Esophagus muscularis mucosa (tissue), 4 donors: ENCODE measurements at regions not wholly inside any gene's neighbourhood (a gene's known extent, or its start where the extent isn't known, plus 50 kb on each side); places are given as distances from the start of the nearest gene placed in this dataset.

Source experiments
- DNase-seq: peaks from one replicate; pipeline ENCODE4 v3.0.0-alpha.2; 2017; ENCODE audit errors: extremely low spot score
- H3K27ac ChIP-seq, 4 donors: fragments of 200-600 bp; sonication (generic); replicated peaks in 1 of 4; 1 replicate in 3 of 4; 2 replicates in 1 of 4; pipeline ENCODE4 v1.5.1; 2016 to 2019; ENCODE audit warnings: mild to moderate bottlenecking in 1 of 4
- H3K27me3 ChIP-seq, 4 donors: fragments of 200-600 bp; sonication (generic); one replicate each; pipeline versions ENCODE4 v1.5.1 to v1.6.0; 2016 to 2019
- H3K36me3 ChIP-seq, 4 donors: fragments of 200-600 bp; sonication (generic); one replicate each; pipeline ENCODE4 v1.5.1; 2016 to 2019
- H3K4me1 ChIP-seq, 4 donors: fragments of 200-600 bp; sonication (generic); one replicate each; pipeline ENCODE4 v1.5.1; 2016 to 2019
- H3K4me3 ChIP-seq, 4 donors: fragments of 200-600 bp; sonication (generic); 1 replicate in 2 of 4; 2 replicates in 2 of 4; pipeline ENCODE4 v1.5.1; 2016 to 2019; ENCODE audit warnings: mild to moderate bottlenecking in 4 of 4, moderate library complexity in 1 of 4
- H3K9me3 ChIP-seq, 4 donors: fragments of 200-600 bp; sonication (generic); 1 replicate in 3 of 4; 2 replicates in 1 of 4; pipeline ENCODE4 v1.5.1; 2016 to 2019
- EP300 ChIP-seq: sonication (generic); formaldehyde crosslinking; IDR thresholded peaks from one replicate; pipeline ENCODE4 v1.6.1; 2017; ENCODE audit warnings: antibody characterized with exemption
- POLR2A ChIP-seq: fragments of 450-650 bp; IDR thresholded peaks from one replicate; pipeline ENCODE4 v1.6.1; 2017; ENCODE audit warnings: antibody characterized with exemption, moderate library complexity, mild to moderate bottlenecking, low read depth
- POLR2AphosphoS5 ChIP-seq, 2 donors: sonication (generic); formaldehyde crosslinking; IDR thresholded peaks; one replicate each; pipeline ENCODE4 v1.6.1; 2017; ENCODE audit warnings: antibody characterized with exemption in 2 of 2
- WGBS: methylation state at CpG from one replicate; pipeline ENCODE4 v1.1.5; 2018; 5-methylcytosine and 5-hydroxymethylcytosine counted together
- intact Hi-C: fragments of 100-400 bp; cut with DNase I; formaldehyde crosslinking; loops from one replicate; pipeline ENCODE4 v1.15.1; 2023
- TF ChIP-seq, protein P1 (sequence below), 3 experiments: fragments of 200-600 bp in 2 of 3; fragments of 450-650 bp in 1 of 3; sonication (generic) in 2 of 3; IDR thresholded peaks; one replicate each; pipeline ENCODE4 v1.5.1; 2017 to 2019; ENCODE audit warnings: antibody characterized with exemption in 3 of 3, mild to moderate bottlenecking in 2 of 3, moderate library complexity in 1 of 3

DNA sequence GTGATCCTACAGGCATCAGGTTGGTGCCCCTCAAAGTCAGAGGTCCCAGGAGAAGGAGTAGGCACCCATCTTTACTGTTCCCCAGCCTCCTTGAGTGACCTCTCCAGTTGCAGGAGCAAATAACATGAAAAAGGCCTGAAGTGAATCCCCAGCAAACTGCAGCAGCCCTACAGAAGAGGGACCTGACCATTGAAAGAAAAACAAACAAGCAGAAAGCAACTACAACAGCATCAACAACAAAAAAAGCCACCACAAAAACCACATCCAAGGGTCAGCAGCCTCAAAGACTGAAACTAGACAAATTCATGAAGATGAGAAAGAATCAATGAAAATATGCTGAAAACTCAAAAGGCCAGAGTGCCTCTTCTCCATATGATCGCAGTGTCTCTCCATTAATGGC lies 128.7 kb downstream of the ANKRD50 start:
- H3K27me3 ChIP-seq: no peaks in the 10 kb centered on the region
- TF ChIP-seq EP300 (no peak), POLR2AphosphoS5 (IDR thresholded peaks at IDR 0.05) (no peak)
- TF ChIP-seq, protein P1, sequence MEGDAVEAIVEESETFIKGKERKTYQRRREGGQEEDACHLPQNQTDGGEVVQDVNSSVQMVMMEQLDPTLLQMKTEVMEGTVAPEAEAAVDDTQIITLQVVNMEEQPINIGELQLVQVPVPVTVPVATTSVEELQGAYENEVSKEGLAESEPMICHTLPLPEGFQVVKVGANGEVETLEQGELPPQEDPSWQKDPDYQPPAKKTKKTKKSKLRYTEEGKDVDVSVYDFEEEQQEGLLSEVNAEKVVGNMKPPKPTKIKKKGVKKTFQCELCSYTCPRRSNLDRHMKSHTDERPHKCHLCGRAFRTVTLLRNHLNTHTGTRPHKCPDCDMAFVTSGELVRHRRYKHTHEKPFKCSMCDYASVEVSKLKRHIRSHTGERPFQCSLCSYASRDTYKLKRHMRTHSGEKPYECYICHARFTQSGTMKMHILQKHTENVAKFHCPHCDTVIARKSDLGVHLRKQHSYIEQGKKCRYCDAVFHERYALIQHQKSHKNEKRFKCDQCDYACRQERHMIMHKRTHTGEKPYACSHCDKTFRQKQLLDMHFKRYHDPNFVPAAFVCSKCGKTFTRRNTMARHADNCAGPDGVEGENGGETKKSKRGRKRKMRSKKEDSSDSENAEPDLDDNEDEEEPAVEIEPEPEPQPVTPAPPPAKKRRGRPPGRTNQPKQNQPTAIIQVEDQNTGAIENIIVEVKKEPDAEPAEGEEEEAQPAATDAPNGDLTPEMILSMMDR (IDR thresholded peaks at IDR 0.05): no peak
- WGBS: 100% methylated on average over 1 of the region's 1 CpG
- no peaks in the 10 kb centered on the region for H3K36me3 ChIP-seq
- no peaks in the 10 kb centered on the region for H3K4me1 ChIP-seq
- no peak overlapping the region for H3K4me3 ChIP-seq
- intact Hi-C loops: no loop called here
- no peak for DNase-seq
- no peak overlapping the region for H3K27ac ChIP-seq
- peaks cover 0 to 5% (median 0%) of the 10 kb centered on the region in 4 donors for H3K9me3 ChIP-seq

DNA sequence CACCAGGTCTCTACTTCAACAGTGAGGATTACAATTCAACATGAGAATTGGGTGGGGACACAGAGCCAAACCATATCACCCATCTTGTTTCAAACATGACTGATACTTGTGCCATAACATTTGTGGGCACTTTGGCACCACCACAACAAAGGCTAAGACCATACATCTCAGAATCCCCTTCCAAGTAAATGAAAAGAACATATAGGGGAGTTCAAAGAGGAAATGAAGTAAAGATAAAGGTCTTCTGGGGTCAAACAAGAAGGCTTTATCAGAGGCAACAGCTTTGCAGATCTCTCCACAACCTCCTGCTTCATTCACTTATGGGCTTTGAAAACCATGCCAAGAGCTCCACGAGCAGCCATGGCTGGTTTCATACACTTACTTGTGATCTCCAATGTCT lies 122.7 kb downstream of the ANKRD50 start:
- Histone ChIP-seq H3K27me3 (no peaks in the 10 kb centered on the region), H3K27ac (no peak overlapping the region), H3K36me3 (no peaks in the 10 kb centered on the region), H3K4me3 (no peak overlapping the region), H3K9me3 (peaks cover 0 to 5% (median 0%) of the 10 kb centered on the region in 4 donors), H3K4me1 (no peaks in the 10 kb centered on the region)
- TF ChIP-seq, protein P1 (IDR thresholded peaks at IDR 0.05): no peak
- TF ChIP-seq POLR2A (no peak), EP300 (no peak), POLR2AphosphoS5 (IDR thresholded peaks at IDR 0.05) (no peak)
- intact Hi-C loops: no loop called here
- 70% methylated on average over 1 of the region's 1 CpG for WGBS
- DNase-seq: no peak

DNA sequence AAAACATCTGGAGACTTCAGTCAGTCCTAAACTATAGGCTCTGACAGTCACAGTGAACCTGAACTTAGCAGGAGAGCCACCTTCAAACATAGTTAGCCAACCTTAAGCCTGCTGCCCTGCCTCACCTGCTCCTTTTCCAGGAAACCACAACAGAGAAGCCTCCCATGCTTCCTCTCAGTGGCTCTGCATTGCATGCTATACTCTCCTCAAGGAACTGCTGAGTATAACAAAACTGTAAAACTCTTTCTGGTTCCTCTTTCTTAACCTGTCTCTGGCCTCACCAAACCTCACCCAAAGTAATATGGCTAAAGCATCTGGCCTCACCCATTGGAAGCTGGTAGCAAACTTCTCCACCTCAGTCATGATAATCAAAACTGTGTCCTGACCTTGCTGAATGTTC lies 122.1 kb downstream of the ANKRD50 start:
- Histone ChIP-seq H3K36me3 (no peaks in the 10 kb centered on the region), H3K4me1 (no peaks in the 10 kb centered on the region), H3K27ac (no peak overlapping the region), H3K9me3 (peaks cover 0 to 5% (median 0%) of the 10 kb centered on the region in 4 donors), H3K27me3 (no peaks in the 10 kb centered on the region), H3K4me3 (no peak overlapping the region)
- intact Hi-C loops: no loop called here
- no peak for DNase-seq
- TF ChIP-seq POLR2AphosphoS5 (IDR thresholded peaks at IDR 0.05): no peak
- no peak for TF ChIP-seq POLR2A
- TF ChIP-seq, protein P1 (IDR thresholded peaks at IDR 0.05): no peak

DNA sequence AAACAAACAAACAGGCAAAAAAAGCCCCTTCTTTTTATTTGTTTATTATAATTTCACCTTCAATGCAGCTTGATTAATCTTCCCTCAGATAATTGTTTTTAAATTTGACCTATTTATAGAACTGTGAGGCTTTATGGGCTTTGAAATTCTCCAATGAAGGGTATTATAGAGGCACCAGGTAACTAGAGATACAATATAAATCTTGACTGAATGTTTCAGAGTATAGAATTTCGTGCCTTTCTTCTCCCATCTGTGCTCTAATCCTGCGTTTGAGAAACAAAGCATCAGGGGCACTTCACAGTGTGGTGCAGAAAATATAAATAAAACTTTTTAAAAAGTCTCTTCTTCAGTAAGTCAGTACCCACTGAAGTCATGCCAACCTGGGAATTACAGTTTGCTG lies 120.9 kb downstream of the ANKRD50 start:
- WGBS: 79% methylated on average over 2 of the region's 2 CpGs
- Histone ChIP-seq H3K4me3 (no peak overlapping the region), H3K9me3 (peaks cover 0 to 5% (median 0%) of the 10 kb centered on the region in 4 donors), H3K4me1 (no peaks in the 10 kb centered on the region), H3K27me3 (no peaks in the 10 kb centered on the region), H3K27ac (no peak overlapping the region), H3K36me3 (no peaks in the 10 kb centered on the region)
- intact Hi-C loops: no loop called here
- DNase-seq: no peak
- TF ChIP-seq POLR2AphosphoS5 (IDR thresholded peaks at IDR 0.05) (no peak), EP300 (no peak), POLR2A (no peak)
- TF ChIP-seq, protein P1 (IDR thresholded peaks at IDR 0.05): no peak

DNA sequence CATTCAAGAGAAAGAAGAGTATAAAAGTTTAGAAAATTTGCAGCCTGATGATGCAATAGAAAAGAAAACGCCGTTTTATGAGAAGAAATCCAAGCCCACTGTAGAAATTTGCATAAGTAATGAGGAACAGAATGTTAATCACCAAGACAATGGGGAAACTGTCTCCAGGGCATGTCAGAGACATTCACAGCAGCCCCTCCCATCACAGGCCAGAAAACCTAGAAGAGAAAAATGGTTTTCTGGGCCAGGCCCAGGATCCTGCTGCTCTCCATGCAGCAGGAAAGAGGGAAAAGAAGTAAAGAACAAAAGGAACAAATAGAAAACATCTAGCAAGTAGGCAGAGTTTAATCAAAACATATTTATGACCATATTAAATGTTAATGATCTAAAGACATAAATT lies 119.0 kb downstream of the ANKRD50 start:
- intact Hi-C loops: no loop called here
- Histone ChIP-seq H3K27me3 (no peaks in the 10 kb centered on the region), H3K36me3 (no peaks in the 10 kb centered on the region), H3K4me1 (no peaks in the 10 kb centered on the region), H3K4me3 (no peak overlapping the region), H3K9me3 (no peaks in the 10 kb centered on the region), H3K27ac (no peak overlapping the region)
- TF ChIP-seq EP300 (no peak), POLR2AphosphoS5 (IDR thresholded peaks at IDR 0.05) (no peak), POLR2A (no peak)
- TF ChIP-seq, protein P1 (IDR thresholded peaks at IDR 0.05): no peak
- DNase-seq: no peak
- 86% methylated on average over 2 of the region's 2 CpGs for WGBS
